Neural progenitor cell (in vitro differentiated cells): ENCODE measurements at regions not wholly inside any gene's neighbourhood (a gene's known extent, or its start where the extent isn't known, plus 50 kb on each side); places are given as distances from the start of the nearest gene placed in this dataset.

Experiments used
- EZH2 ChIP-seq: fragments of 200-600 bp; sonication (generic); IDR thresholded peaks from 2 replicates; pipeline ENCODE4 v1.6.1; 2017; ENCODE audit warnings: antibody characterized with exemption, mild to moderate bottlenecking, moderate library complexity
- EZH2phosphoT487 ChIP-seq: fragments of 200-600 bp; sonication (generic); IDR thresholded peaks from 2 replicates; pipeline ENCODE4 v1.6.1; 2017; ENCODE audit warnings: antibody characterized with exemption
- TF ChIP-seq, protein P1 (sequence below): fragments of 200-600 bp; sonication (generic); IDR thresholded peaks from 2 replicates; pipeline ENCODE4 v1.5.1; 2017; ENCODE audit warnings: antibody characterized with exemption, mild to moderate bottlenecking

DNA sequence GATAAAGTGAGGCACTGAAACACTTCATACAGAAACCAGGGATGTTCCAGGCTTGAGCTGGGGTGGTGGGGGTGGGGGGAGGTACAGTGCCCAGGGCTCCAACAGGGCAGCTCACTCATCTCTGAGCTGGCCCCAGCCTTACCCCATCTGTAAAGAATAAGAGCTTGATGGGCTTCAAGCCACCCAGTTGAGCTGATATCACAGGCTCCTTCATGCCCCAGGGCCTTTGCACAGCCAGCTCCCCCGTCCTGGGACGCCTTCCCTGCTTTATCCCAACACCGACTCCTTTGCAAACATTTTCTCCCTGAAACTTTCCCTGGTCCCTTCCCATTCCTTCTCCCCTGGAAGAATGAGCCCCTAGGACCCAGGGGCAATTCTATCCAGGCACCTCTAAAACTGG lies 261.7 kb downstream of the PARN start:
- TF ChIP-seq, protein P1, sequence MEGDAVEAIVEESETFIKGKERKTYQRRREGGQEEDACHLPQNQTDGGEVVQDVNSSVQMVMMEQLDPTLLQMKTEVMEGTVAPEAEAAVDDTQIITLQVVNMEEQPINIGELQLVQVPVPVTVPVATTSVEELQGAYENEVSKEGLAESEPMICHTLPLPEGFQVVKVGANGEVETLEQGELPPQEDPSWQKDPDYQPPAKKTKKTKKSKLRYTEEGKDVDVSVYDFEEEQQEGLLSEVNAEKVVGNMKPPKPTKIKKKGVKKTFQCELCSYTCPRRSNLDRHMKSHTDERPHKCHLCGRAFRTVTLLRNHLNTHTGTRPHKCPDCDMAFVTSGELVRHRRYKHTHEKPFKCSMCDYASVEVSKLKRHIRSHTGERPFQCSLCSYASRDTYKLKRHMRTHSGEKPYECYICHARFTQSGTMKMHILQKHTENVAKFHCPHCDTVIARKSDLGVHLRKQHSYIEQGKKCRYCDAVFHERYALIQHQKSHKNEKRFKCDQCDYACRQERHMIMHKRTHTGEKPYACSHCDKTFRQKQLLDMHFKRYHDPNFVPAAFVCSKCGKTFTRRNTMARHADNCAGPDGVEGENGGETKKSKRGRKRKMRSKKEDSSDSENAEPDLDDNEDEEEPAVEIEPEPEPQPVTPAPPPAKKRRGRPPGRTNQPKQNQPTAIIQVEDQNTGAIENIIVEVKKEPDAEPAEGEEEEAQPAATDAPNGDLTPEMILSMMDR, result no peak
- TF ChIP-seq EZH2 (no peak), EZH2phosphoT487 (no peak)
